ENCODE measurements at regions not wholly inside any gene's neighbourhood (a gene's known extent, or its start where the extent isn't known, plus 50 kb on each side); places are given as distances from the start of the nearest gene placed in this dataset.

DNA sequence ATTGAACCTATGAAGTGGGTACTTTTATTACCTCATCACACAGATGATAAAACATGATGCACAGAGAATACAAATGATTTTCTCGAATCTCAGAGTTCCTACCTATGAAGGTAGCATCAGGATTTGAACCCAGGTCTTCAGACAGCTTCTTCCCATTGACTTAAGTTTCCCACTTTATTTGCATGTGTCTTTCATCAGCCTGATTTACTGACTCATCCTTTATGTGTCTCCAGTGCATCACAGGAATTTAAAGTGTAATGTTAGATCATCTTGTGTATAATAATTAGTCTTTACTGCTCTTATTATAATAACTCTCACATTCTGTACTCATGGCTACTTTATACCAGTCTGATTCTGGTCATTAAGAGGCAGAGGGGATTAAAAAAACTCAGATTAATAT, 449.4 kb upstream of the SUCLG2 start:
- TF ChIP-seq JUND (IDR thresholded peaks at IDR 0.05; ENCODE audit: low read depth), result no peak
- DNase-seq (ENCODE audit: low read depth in 1 of 2, low spot score in 1 of 2), result no peak
- in situ Hi-C loops (cut with HindIII; ENCODE audit: low pct_unique_long_range_greater_than_20kb, low sequenced_read_pairs), result no loop called here

DNA sequence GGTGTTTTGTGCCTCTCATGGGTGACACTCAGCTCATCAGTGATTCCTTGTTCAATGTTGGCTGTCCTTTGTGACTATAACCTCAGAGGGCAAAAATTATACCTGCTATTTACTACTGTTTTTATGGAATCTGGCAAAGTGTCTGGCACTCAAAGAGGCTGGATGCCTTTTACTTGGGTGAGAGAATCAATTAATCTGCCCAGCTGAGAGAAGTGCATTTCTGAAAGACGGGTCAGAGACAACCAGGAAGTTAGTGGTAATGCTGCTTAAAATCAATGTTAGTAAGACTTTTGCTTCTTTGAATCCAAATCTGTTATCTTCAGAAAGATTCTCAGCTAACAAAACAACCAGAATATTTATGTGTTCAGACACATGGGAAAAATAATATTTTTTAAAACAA, 436.2 kb upstream of the SUCLG2 start:
- TF ChIP-seq JUND (IDR thresholded peaks at IDR 0.05; ENCODE audit: low read depth), result no peak
- no peak for DNase-seq (ENCODE audit: low read depth in 1 of 2, low spot score in 1 of 2)
- in situ Hi-C loops (cut with HindIII; ENCODE audit: low pct_unique_long_range_greater_than_20kb, low sequenced_read_pairs), result no loop called here

DNA sequence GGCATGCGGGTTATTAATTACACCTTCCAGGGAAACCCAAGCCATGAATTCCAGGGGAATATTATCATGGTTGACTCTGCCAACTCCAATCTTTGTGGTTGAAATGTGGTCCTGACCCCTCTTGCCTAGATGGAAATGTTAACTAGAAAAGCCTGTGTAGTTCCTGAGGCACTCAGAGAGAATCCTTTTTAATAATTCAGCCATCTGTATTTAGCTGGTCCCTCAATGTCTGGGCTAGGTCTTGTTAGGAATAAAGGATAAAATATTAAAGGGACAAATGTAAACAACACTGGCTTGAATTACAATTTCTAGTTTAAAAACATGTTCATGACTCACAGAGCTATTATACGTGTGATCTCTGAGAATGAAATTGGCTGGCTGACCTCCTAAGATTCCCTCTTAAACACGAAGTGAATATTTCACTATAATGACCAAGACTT, 435.2 kb upstream of the SUCLG2 start:
- no peak for DNase-seq (ENCODE audit: low read depth in 1 of 2, low spot score in 1 of 2)

DNA sequence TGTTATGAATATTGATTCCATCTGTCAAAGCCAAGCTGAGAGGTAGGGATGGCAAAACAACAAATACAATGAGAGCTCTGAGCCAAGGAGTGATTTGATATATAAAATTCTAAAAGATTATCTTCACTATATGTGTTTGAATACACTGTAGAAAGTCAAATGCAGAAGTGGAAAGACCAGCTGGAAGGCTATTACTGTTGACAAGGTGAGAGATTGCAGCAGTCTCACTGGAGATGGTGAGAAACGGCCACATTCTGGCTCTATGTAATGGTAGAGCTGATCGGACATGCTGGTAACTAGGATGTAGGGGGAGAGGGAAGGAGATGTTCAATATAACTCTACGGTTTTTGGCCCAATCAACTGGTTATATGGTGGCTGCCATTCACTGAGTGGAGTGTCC, 434.2 kb upstream of the SUCLG2 start:
- no peak for DNase-seq (ENCODE audit: low read depth in 1 of 2, low spot score in 1 of 2)
- TF ChIP-seq JUND (IDR thresholded peaks at IDR 0.05; ENCODE audit: low read depth), result no peak
- in situ Hi-C loops (cut with HindIII; ENCODE audit: low pct_unique_long_range_greater_than_20kb, low sequenced_read_pairs), result no loop called here

More for the DNA sequence above, 435.2 kb upstream of the SUCLG2 start:
- TF ChIP-seq JUND (IDR thresholded peaks at IDR 0.05; ENCODE audit: low read depth), result no peak
- in situ Hi-C loops (cut with HindIII; ENCODE audit: low pct_unique_long_range_greater_than_20kb, low sequenced_read_pairs), result no loop called here

GRCh38 chr3:68088216-68088615, 433.8 kb upstream of the SUCLG2 start:
- no peak for DNase-seq (ENCODE audit: low read depth in 1 of 2, low spot score in 1 of 2)
- in situ Hi-C loops (cut with HindIII; ENCODE audit: low pct_unique_long_range_greater_than_20kb, low sequenced_read_pairs), result no loop called here

GRCh38 chr3:68072062-68072461, 417.6 kb upstream of the SUCLG2 start:
- no peak for TF ChIP-seq JUND (IDR thresholded peaks at IDR 0.05; ENCODE audit: low read depth)
- in situ Hi-C loops (cut with HindIII; ENCODE audit: low pct_unique_long_range_greater_than_20kb, low sequenced_read_pairs), result no loop called here
- no peak for DNase-seq (ENCODE audit: low read depth in 1 of 2, low spot score in 1 of 2)

More at GRCh38 chr3:68088216-68088615, 433.8 kb upstream of the SUCLG2 start:
- TF ChIP-seq JUND (IDR thresholded peaks at IDR 0.05; ENCODE audit: low read depth), result no peak

DNA sequence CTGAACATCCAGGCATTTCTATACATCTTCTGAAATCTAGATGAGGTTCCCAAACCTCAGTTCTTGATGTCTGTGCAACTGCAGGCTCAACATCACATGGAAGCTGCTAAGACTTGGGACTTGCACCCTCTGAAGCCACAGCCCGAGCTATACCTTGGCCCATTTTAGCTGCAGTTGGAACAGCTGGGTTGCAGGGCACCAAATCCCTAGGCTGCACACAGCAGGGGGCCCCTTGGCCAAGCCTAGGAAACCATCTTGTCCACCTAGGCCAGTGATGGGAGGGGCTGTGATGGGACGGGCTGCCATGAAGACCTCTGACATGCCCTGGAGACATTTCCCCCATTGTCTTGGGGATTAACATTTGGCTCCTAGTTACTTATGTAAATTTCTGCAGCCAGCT, 415.8 kb upstream of the SUCLG2 start:
- in situ Hi-C loops (cut with HindIII; ENCODE audit: low pct_unique_long_range_greater_than_20kb, low sequenced_read_pairs), result no loop called here
- no peak for TF ChIP-seq JUND (IDR thresholded peaks at IDR 0.05; ENCODE audit: low read depth)

DNA sequence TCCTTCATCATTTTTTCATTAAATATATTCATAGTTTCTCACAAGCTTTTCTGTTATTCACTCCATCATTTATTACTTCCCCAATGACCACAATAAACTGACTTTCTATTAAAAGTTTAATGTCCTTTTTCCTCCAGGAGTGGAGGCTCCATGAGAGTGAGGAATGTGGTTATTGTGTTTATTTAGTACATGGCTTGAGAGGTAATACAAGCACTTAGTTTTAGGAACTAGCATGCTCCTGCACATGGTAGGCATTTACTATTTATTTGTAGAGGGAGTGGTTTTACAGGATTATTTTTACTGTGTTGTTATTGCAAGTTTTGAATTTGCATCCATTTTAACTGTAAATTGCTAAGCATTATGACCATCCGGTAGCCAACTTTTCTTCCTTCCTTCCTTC, 412.9 kb upstream of the SUCLG2 start:
- no peak for DNase-seq (ENCODE audit: low read depth in 1 of 2, low spot score in 1 of 2)
- no peak for TF ChIP-seq JUND (IDR thresholded peaks at IDR 0.05; ENCODE audit: low read depth)
- in situ Hi-C loops (cut with HindIII; ENCODE audit: low pct_unique_long_range_greater_than_20kb, low sequenced_read_pairs), result no loop called here

More for the DNA sequence above, 415.8 kb upstream of the SUCLG2 start:
- DNase-seq (ENCODE audit: low read depth in 1 of 2, low spot score in 1 of 2), result no peak

DNA sequence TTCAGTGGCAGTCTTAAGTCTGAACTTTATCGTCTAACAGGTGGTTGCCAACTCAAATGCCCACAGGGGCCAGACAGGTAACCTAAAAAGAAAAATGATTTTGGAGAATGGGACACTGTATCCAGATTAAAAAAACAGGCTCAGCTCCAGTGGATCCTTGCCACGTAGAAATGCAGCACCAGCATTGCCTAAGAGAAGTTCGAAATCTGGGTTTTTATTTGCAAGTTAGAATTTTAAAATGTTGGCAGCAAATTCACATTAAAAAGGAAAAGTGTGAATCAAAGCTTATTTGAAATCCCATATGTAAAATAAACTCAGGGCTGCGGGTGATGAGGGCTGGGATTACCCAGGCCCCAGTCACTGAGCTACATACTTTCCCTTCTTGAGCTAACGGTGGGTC, 408.5 kb upstream of the SUCLG2 start:
- no peak for DNase-seq (ENCODE audit: low read depth in 1 of 2, low spot score in 1 of 2)
- TF ChIP-seq JUND (IDR thresholded peaks at IDR 0.05; ENCODE audit: low read depth), result no peak
- in situ Hi-C loops (cut with HindIII; ENCODE audit: low pct_unique_long_range_greater_than_20kb, low sequenced_read_pairs), result no loop called here

DNA sequence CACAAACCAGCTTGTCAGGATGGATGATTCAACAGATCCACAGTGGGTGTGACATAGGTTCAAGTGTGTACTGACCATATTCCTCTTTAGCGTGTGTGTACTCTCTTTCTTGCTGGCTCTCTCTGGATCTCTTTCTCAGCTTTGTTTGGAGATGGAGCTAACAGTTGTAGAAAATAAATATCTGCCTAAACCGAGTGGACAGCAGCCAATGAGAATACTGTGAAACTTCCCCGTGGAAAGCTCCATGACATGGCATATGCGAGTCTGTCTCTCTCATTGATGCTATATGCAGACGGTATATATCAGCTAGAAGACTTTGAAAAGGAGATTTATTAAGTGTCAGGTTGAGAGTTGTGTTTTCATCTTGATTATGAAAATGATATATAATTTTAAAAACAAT, 406.5 kb upstream of the SUCLG2 start:
- in situ Hi-C loops (cut with HindIII; ENCODE audit: low pct_unique_long_range_greater_than_20kb, low sequenced_read_pairs), result no loop called here
- TF ChIP-seq JUND (IDR thresholded peaks at IDR 0.05; ENCODE audit: low read depth), result no peak
- no peak for DNase-seq (ENCODE audit: low read depth in 1 of 2, low spot score in 1 of 2)

DNA sequence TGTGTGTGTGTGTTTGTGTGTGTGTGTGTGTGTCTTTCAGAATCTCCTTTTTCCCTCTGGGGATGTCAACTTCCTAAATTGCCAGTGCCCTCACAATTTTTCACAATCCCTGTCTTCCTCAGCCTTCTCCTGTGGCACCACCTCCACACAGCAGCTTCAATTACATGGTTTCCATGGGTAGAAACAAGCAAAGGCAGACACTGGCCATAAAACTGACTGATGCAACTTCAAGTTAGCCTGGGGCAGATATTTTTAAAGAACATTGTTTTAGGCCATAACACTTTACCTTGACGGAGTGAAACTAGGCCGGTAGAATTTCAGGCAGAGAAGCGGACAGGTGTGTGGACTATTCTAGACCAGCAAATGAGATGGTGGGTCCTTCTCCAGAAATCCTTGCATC, 405.8 kb upstream of the SUCLG2 start:
- in situ Hi-C loops (cut with HindIII; ENCODE audit: low pct_unique_long_range_greater_than_20kb, low sequenced_read_pairs), result no loop called here
- DNase-seq (ENCODE audit: low read depth in 1 of 2, low spot score in 1 of 2), result no peak

GRCh38 chr3:68059628-68060152, 405.3 kb upstream of the SUCLG2 start:
- in situ Hi-C loops (cut with HindIII; ENCODE audit: low pct_unique_long_range_greater_than_20kb, low sequenced_read_pairs), result no loop called here
- TF ChIP-seq JUND (IDR thresholded peaks at IDR 0.05; ENCODE audit: low read depth), result no peak
- DNase-seq (ENCODE audit: low read depth in 1 of 2, low spot score in 1 of 2), result no peak

More for the DNA sequence above, 405.8 kb upstream of the SUCLG2 start:
- TF ChIP-seq JUND (IDR thresholded peaks at IDR 0.05; ENCODE audit: low read depth), result no peak

- no peak for TF ChIP-seq JUND (IDR thresholded peaks at IDR 0.05; ENCODE audit: low read depth)
- DNase-seq (ENCODE audit: low read depth in 1 of 2, low spot score in 1 of 2), result no peak
- in situ Hi-C loops (cut with HindIII; ENCODE audit: low pct_unique_long_range_greater_than_20kb, low sequenced_read_pairs), result no loop called here
Observed at GRCh38 chr3:68057637-68058320, 403.4 kb upstream of the SUCLG2 start.

DNA sequence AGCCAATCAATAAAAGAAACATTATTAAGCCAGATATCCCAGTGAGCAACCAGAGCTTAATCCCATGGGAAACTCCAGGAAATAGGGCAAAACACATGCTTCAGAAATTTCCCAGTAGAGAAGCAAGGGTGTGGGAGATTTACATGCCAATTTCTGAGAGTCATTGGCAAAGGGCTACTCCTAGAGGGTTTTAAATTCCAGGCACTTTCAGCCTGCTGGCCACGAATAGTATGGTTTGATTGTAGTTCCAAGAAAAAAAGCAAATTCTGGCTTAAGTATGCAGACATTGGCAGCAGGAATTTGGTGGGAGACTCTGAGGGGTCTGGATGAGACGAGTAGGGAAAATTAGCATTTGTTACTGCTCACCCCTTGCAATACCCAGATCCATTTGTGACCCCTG, 402.1 kb upstream of the SUCLG2 start:
- DNase-seq (ENCODE audit: low read depth in 1 of 2, low spot score in 1 of 2), result no peak
- no peak for TF ChIP-seq JUND (IDR thresholded peaks at IDR 0.05; ENCODE audit: low read depth)
- in situ Hi-C loops (cut with HindIII; ENCODE audit: low pct_unique_long_range_greater_than_20kb, low sequenced_read_pairs), result no loop called here
